ENCODE measurements at regions not wholly inside any gene's neighbourhood (a gene's known extent, or its start where the extent isn't known, plus 50 kb on each side); places are given as distances from the start of the nearest gene placed in this dataset.
A peak's percentile ranks its signal among the peaks of the same experiment; 100 is the strongest.

DNA sequence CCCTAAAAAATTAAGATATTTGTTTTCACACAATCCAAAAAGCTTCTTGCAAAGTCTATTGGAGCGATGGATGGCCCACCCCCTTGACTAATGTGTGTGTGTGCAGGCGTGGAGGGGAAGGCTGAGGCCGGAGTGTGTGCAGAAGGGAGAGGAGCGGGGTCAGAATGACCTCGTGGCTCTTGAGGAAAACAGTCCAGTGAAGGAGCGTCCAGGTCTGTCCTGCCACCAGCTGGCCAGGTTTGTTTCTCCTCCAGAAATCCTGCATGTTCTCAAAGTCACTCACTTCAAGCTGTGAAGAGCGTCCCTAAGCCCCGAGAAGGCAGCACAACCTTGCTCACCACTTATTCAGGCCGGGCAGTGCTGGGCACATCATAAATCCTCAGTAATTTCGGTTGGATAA, 69.5 kb upstream of the SSX2IP start:
- FAIRE-seq (no peak), DNase-seq (ENCODE audit: insufficient read length, low spot score) (no peak)
- TF ChIP-seq, protein P1, sequence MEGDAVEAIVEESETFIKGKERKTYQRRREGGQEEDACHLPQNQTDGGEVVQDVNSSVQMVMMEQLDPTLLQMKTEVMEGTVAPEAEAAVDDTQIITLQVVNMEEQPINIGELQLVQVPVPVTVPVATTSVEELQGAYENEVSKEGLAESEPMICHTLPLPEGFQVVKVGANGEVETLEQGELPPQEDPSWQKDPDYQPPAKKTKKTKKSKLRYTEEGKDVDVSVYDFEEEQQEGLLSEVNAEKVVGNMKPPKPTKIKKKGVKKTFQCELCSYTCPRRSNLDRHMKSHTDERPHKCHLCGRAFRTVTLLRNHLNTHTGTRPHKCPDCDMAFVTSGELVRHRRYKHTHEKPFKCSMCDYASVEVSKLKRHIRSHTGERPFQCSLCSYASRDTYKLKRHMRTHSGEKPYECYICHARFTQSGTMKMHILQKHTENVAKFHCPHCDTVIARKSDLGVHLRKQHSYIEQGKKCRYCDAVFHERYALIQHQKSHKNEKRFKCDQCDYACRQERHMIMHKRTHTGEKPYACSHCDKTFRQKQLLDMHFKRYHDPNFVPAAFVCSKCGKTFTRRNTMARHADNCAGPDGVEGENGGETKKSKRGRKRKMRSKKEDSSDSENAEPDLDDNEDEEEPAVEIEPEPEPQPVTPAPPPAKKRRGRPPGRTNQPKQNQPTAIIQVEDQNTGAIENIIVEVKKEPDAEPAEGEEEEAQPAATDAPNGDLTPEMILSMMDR (IDR thresholded peaks at IDR 0.05; ENCODE audit: insufficient read depth, missing control alignments) = no peak

- FAIRE-seq (no peak), DNase-seq (ENCODE audit: insufficient read length, low spot score) (no peak)
- TF ChIP-seq, protein P1 (IDR thresholded peaks at IDR 0.05; ENCODE audit: insufficient read depth, missing control alignments) = no peak
Observed at GRCh38 chr1:84758968-84759491, 68.8 kb upstream of the SSX2IP start.

DNA sequence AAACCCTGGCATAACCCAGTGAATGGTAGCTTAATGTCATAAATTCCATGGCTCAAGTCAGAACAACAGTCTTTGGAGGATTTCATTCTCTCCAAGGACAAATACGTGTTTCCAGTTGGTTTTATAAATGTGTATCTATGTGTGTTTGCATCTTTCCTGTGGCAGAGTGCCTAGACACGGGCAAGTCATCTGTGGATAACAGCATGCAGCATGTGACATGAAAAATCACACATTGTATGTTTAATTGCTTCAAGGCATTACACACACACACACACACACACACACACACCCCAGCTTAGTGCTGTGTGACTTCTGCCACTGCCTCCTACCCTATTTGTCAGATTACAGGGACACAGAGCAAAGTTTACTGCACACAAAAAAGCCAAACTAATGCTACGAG, 68.2 kb upstream of the SSX2IP start:
- TF ChIP-seq, protein P1 (IDR thresholded peaks at IDR 0.05; ENCODE audit: insufficient read depth, missing control alignments) = no peak
- DNase-seq (ENCODE audit: insufficient read length, low spot score) (no peak), FAIRE-seq (peak; percentile 53)

GRCh38 chr1:84757301-84757700, 67.0 kb upstream of the SSX2IP start:
- TF ChIP-seq, protein P1 (IDR thresholded peaks at IDR 0.05; ENCODE audit: insufficient read depth, missing control alignments) = no peak
- FAIRE-seq = no peak
- no peak for DNase-seq (ENCODE audit: insufficient read length, low spot score)

DNA sequence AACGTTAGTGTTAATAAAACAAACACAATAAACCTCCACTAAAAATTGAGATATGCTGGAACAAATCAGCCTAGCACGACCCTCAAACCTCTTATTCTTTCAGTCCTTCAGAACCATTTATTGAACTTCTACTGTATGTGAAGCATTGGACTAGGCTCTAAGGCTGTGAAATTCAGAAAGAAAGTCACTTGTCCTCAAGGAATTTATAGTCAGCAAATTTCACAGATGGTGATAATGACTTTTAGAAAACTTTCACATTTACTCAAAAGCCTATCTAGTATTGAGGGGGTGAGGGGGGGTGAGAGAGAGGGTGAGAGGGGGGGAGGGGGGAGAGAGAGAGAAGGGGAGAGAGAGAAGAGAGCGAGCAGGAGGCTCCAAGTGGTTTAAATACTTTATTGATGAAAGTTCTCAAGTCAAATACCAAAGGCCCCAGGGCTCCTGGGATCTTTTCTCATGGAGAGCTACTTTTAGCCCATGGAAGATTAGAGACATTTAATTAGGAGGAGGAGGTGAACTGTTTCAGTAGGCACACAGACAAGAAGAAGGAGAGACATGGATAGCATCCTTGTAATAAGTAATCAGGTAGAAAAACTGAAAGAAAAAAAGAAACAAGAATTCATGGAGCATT, 66.3 kb upstream of the SSX2IP start:
- TF ChIP-seq, protein P1 (IDR thresholded peaks at IDR 0.05; ENCODE audit: insufficient read depth, missing control alignments) = no peak
- FAIRE-seq = no peak

DNA sequence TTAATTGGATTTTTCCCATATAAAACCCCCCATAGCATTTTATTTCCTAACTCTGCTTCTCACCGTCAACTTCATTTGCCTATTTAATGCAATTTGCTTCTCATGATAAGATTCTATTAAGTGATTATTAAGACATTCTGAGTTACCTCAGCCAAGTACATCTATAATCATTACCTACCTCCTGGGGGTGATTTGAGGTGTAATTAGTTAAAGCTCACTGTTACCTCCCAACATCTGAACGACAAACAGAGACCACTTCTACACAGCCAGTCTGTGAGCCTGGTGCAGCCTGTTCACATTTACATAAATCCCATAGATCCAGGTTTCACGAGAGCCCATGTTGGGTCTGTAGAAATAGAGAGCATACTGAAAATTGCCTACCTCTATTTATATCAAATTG, 65.7 kb upstream of the SSX2IP start:
- TF ChIP-seq, protein P1 (IDR thresholded peaks at IDR 0.05; ENCODE audit: insufficient read depth, missing control alignments) = no peak
- no peak for FAIRE-seq
- no peak for DNase-seq (ENCODE audit: insufficient read length, low spot score)

More for the DNA sequence above, 66.3 kb upstream of the SSX2IP start:
- DNase-seq (ENCODE audit: insufficient read length, low spot score) = no peak

GRCh38 chr1:84755216-84755615, 65.0 kb upstream of the SSX2IP start:
- no peak for FAIRE-seq
- TF ChIP-seq, protein P1 (IDR thresholded peaks at IDR 0.05; ENCODE audit: insufficient read depth, missing control alignments) = no peak

More at GRCh38 chr1:84755216-84755615, 65.0 kb upstream of the SSX2IP start:
- no peak for DNase-seq (ENCODE audit: insufficient read length, low spot score)

Data from D721Med (cell line).